ENCODE measurements at regions not wholly inside any gene's neighbourhood (a gene's known extent, or its start where the extent isn't known, plus 50 kb on each side); places are given as distances from the start of the nearest gene placed in this dataset.
"Not testable (repeated sequence)": the region's sequence is repeated elsewhere in the genome, so short reads cannot be mapped to it uniquely, and the experiment has no call there.

- not testable (repeated sequence) for H3K36me3 ChIP-seq (ENCODE audit: insufficient read depth, low read length); H3K4me1 ChIP-seq (ENCODE audit: insufficient read depth, low read length); H3K9me3 ChIP-seq (ENCODE audit: control insufficient read depth, insufficient read depth, low read length)
- peak overlapping the region; percentile 51; the same call in 1 of the 2 replicates for H3K9ac ChIP-seq (ENCODE audit: low read depth, low read length)
Measured at GRCh38 chr20:25862967-25863530, 166.4 kb upstream of the ZNF337 start.

GRCh38 chr20:25860531-25861150 is 164.0 kb upstream of the ZNF337 start:
- H3K9ac ChIP-seq (ENCODE audit: low read depth, low read length) = peak overlapping the region; percentile 38; the same call in 1 of the 2 replicates
- no peaks in the 10 kb centered on the region for H3K36me3 ChIP-seq (ENCODE audit: insufficient read depth, low read length)
- no peaks in the 10 kb centered on the region for H3K9me3 ChIP-seq (ENCODE audit: control insufficient read depth, insufficient read depth, low read length)
- H3K4me1 ChIP-seq (ENCODE audit: insufficient read depth, low read length) = no peaks in the 10 kb centered on the region; the same call in 1 of the 2 replicates

- Histone ChIP-seq H3K4me1 (ENCODE audit: insufficient read depth, low read length) (no peaks in the 10 kb centered on the region; the same call in 1 of the 2 replicates), H3K9ac (ENCODE audit: low read depth, low read length) (no peak overlapping the region), H3K9me3 (ENCODE audit: control insufficient read depth, insufficient read depth, low read length) (no peaks in the 10 kb centered on the region)
Measured at GRCh38 chr20:25859649-25860530, 163.2 kb upstream of the ZNF337 start.

DNA sequence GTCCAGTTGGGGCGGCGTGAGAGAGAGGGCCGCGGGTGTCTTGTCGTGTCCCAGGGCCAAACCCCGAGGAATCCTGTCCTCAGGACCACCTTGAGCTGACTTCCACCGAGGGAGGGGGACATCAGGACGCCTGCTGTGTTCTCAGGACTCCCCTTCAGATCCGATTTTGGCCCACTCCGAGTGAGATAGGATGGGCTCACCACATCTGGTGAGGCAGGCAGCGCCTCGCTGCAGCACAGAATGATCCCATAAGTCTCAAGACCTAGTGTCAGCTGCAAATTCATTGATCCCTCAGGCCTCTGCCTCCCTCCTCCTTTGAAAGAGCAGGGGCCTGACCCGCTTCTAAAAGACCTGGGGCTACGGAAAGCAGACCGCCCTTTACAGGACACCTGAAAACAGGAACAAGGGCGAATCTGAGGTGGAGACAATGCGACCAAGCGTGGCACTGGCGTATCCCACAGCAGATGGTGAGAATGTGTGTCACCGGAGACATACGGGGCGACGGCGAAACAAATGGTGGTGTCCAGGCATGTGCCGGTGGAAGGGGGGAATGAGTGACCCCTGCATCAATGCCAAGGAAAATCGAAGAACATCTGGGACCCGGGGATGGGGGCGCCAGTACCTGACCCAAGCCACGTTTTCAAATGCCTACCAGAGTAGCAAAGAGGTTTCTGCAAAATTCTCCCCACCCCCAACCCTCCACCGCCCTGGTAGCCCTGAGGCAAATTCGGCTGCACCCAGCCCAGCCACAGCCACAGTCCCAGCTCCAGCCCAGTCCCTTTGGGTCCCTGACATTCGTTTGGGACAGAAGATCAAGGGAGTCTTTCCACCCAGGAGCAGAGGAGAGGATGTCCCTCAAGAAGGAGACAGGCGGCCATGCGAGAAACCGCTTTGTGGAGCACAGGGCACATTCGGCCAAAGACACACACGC is 162.1 kb upstream of the ZNF337 start:
- Histone ChIP-seq H3K36me3 (ENCODE audit: insufficient read depth, low read length) (no peaks in the 10 kb centered on the region), H3K4me1 (ENCODE audit: insufficient read depth, low read length) (no peaks in the 10 kb centered on the region; the same call in 1 of the 2 replicates), H3K9me3 (ENCODE audit: control insufficient read depth, insufficient read depth, low read length) (no peaks in the 10 kb centered on the region), H3K9ac (ENCODE audit: low read depth, low read length) (peak overlapping the region; percentile 49; the same call in 1 of the 2 replicates)

More at GRCh38 chr20:25859649-25860530, 163.2 kb upstream of the ZNF337 start:
- H3K36me3 ChIP-seq (ENCODE audit: insufficient read depth, low read length) = no peaks in the 10 kb centered on the region

- H3K9ac ChIP-seq (ENCODE audit: low read depth, low read length); H3K4me1 ChIP-seq (ENCODE audit: insufficient read depth, low read length); H3K9me3 ChIP-seq (ENCODE audit: control insufficient read depth, insufficient read depth, low read length); H3K36me3 ChIP-seq (ENCODE audit: insufficient read depth, low read length): not testable (repeated sequence)
Measured at GRCh38 chr20:25857091-25857788, 160.6 kb upstream of the ZNF337 start.

DNA sequence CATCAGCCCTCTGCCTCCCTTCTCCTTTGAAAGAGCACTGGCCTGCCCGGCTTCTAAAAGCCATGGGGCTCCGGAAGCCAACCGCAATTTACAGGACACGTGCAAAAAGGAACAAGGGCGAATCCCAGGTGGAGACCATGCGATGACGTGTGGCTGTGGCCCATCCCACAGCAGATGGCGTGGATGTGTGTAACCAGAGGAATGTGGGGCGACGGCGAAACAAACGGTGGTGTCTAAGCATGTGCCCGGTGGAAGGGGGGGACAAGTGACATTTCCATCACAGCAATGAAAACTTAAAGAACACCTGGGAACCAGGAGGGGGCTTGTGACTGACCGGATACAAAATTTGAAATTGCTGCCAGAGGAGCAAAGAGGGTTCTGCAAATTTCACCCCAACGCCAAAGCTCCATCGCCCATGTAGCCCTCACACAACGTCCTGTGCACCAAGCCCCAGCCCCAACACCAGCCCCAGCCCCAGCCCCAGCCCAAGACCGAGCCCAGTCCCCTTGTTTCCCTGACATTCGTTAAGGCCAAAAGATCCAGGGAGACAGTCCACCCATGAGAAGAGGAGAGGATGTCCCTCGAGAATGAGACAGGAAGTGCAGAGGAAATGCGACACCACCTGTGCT is 159.7 kb upstream of the ZNF337 start:
- H3K36me3 ChIP-seq (ENCODE audit: insufficient read depth, low read length) = no peaks in the 10 kb centered on the region
- H3K9ac ChIP-seq (ENCODE audit: low read depth, low read length) = no peak overlapping the region
- no peaks in the 10 kb centered on the region; the same call in 1 of the 2 replicates for H3K4me1 ChIP-seq (ENCODE audit: insufficient read depth, low read length)
- no peaks in the 10 kb centered on the region for H3K9me3 ChIP-seq (ENCODE audit: control insufficient read depth, insufficient read depth, low read length)

GRCh38 chr20:25855451-25856156 is 159.0 kb upstream of the ZNF337 start:
- H3K36me3 ChIP-seq (ENCODE audit: insufficient read depth, low read length); H3K4me1 ChIP-seq (ENCODE audit: insufficient read depth, low read length); H3K9ac ChIP-seq (ENCODE audit: low read depth, low read length); H3K9me3 ChIP-seq (ENCODE audit: control insufficient read depth, insufficient read depth, low read length): not testable (repeated sequence)

DNA sequence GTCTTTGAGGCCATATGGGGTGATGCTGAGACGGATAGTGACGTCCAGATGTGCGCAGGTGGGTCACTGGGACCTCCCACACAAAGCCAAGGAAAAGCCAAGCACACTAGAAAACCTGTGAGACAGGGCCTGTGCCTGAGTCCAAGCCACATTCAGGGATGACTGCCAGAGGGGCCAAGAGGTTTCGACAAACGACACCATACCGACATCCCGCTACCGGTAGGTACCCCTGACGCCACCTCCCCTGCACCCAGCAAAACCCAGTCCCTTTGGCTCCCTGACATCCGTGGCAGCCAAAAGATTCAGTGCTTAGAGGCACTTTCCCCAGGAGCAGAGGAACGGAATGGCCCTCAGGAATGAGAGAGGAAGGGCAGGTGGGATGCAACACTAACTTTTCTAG is 158.0 kb upstream of the ZNF337 start:
- H3K9me3 ChIP-seq (ENCODE audit: control insufficient read depth, insufficient read depth, low read length); H3K4me1 ChIP-seq (ENCODE audit: insufficient read depth, low read length); H3K36me3 ChIP-seq (ENCODE audit: insufficient read depth, low read length); H3K9ac ChIP-seq (ENCODE audit: low read depth, low read length): not testable (repeated sequence)

- H3K4me1 ChIP-seq (ENCODE audit: insufficient read depth, low read length); H3K9ac ChIP-seq (ENCODE audit: low read depth, low read length); H3K9me3 ChIP-seq (ENCODE audit: control insufficient read depth, insufficient read depth, low read length); H3K36me3 ChIP-seq (ENCODE audit: insufficient read depth, low read length): not testable (repeated sequence)
Measured at GRCh38 chr20:25853718-25854388, 157.2 kb upstream of the ZNF337 start.

GRCh38 chr20:25852968-25853717 is 156.5 kb upstream of the ZNF337 start:
- not testable (repeated sequence) for H3K36me3 ChIP-seq (ENCODE audit: insufficient read depth, low read length); H3K9ac ChIP-seq (ENCODE audit: low read depth, low read length)

DNA sequence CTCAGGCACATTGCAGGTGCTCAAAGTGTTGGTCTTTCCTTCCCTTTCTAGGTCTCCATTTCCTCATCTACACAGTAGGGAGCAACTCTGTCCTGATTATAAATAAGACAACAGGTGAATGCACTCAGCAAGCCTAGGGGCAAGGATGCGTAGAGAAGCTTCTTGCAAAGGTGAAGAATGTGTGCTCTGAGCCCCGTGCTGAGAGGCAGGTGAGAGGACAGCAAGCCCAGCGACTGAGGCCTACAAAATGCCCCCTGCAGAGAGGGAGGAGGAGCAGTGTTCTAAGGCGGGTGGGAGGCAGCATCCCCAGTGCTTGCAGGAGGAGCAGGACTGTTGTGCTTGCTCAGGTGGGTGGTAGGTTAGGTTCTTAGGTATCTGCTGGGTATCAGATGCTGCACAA is 153.5 kb upstream of the ZNF337 start:
- not testable (repeated sequence) for H3K4me1 ChIP-seq (ENCODE audit: insufficient read depth, low read length); H3K36me3 ChIP-seq (ENCODE audit: insufficient read depth, low read length); H3K9ac ChIP-seq (ENCODE audit: low read depth, low read length); H3K9me3 ChIP-seq (ENCODE audit: control insufficient read depth, insufficient read depth, low read length)

More at GRCh38 chr20:25852968-25853717, 156.5 kb upstream of the ZNF337 start:
- not testable (repeated sequence) for H3K9me3 ChIP-seq (ENCODE audit: control insufficient read depth, insufficient read depth, low read length); H3K4me1 ChIP-seq (ENCODE audit: insufficient read depth, low read length)

GRCh38 chr20:25848222-25848621 is 151.6 kb upstream of the ZNF337 start:
- Histone ChIP-seq H3K9ac (ENCODE audit: low read depth, low read length) (no peak overlapping the region), H3K4me1 (ENCODE audit: insufficient read depth, low read length) (no peaks in the 10 kb centered on the region), H3K9me3 (ENCODE audit: control insufficient read depth, insufficient read depth, low read length) (no peaks in the 10 kb centered on the region), H3K36me3 (ENCODE audit: insufficient read depth, low read length) (no peaks in the 10 kb centered on the region)

All from ES-I3 (cell line).